Gastroesophageal sphincter (tissue), 3 donors: ENCODE measurements at regions not wholly inside any gene's neighbourhood (a gene's known extent, or its start where the extent isn't known, plus 50 kb on each side); places are given as distances from the start of the nearest gene placed in this dataset.

Source experiments
- CTCF ChIP-seq, 4 experiments: fragments of 200-600 bp in 2 of 4; fragments of 450-650 bp in 2 of 4; sonication (generic) in 1 of 4; IDR thresholded peaks; one replicate each; pipeline ENCODE4 v1.5.1; 2017 to 2019; ENCODE audit warnings: antibody characterized with exemption in 4 of 4, mild to moderate bottlenecking in 2 of 4, moderate library complexity in 2 of 4
- EP300 ChIP-seq: sonication (generic); formaldehyde crosslinking; IDR thresholded peaks from one replicate; pipeline ENCODE4 v1.6.1; 2017; ENCODE audit warnings: antibody characterized with exemption, mild to moderate bottlenecking
- POLR2A ChIP-seq, 2 donors: fragments of 450-650 bp; IDR thresholded peaks; one replicate each; pipeline ENCODE4 v1.6.1; 2017; ENCODE audit warnings: antibody characterized with exemption in 2 of 2, mild to moderate bottlenecking in 2 of 2, moderate library complexity in 1 of 2
- POLR2AphosphoS5 ChIP-seq: sonication (generic); formaldehyde crosslinking; IDR thresholded peaks from one replicate; pipeline ENCODE4 v1.6.1; 2017; ENCODE audit warnings: antibody characterized with exemption

DNA sequence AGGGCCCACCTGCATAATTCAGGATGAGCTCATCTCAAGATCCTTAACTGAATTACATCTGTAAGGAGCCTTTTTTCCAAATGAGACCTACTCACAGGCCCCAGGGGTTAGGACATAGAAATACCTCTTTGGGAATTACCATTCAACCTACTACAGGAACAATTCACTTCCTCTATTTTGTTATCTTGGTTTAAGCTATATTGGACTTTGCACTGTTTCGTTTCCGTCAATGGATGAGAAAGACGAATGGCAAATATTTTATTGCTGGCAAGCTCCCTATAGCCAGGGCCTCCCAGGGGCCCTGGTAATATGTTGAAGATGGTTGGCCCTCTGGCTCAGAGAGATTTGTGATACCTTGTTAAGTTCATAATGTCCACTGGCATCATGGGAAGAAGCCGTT, 384.2 kb upstream of the DUSP10 start:
- no peak for TF ChIP-seq CTCF (IDR thresholded peaks at IDR 0.05)
- no peak for TF ChIP-seq POLR2AphosphoS5
- TF ChIP-seq POLR2A (IDR thresholded peaks at IDR 0.05): no peak
- TF ChIP-seq EP300: no peak
